ENCODE measurements at regions not wholly inside any gene's neighbourhood (a gene's known extent, or its start where the extent isn't known, plus 50 kb on each side); places are given as distances from the start of the nearest gene placed in this dataset.

DNA sequence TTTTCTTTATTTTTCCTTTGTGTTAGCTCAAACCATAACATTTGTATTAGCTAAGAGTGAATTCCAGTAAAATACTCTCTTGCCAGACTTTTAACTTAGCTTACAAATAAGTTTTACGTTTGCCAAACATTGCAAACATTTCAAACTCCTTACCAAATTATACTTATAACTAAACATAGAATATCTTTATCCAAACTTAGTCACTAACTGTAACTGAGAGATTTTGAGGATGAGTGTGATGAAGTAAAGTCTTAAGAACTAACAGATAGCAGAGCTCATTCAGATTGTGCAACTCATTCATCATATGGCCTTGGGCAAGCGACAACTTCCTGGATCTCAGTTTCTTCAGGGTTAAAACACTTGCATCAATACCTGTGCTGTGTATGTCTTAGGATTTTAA is 533.7 kb downstream of the TDRD15 start:
- H3K4me3 ChIP-seq (ENCODE audit: low read length), result no peak overlapping the region
- DNase-seq (ENCODE audit: low read depth), result no peak
- TF ChIP-seq, protein P1, sequence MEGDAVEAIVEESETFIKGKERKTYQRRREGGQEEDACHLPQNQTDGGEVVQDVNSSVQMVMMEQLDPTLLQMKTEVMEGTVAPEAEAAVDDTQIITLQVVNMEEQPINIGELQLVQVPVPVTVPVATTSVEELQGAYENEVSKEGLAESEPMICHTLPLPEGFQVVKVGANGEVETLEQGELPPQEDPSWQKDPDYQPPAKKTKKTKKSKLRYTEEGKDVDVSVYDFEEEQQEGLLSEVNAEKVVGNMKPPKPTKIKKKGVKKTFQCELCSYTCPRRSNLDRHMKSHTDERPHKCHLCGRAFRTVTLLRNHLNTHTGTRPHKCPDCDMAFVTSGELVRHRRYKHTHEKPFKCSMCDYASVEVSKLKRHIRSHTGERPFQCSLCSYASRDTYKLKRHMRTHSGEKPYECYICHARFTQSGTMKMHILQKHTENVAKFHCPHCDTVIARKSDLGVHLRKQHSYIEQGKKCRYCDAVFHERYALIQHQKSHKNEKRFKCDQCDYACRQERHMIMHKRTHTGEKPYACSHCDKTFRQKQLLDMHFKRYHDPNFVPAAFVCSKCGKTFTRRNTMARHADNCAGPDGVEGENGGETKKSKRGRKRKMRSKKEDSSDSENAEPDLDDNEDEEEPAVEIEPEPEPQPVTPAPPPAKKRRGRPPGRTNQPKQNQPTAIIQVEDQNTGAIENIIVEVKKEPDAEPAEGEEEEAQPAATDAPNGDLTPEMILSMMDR (conservative IDR thresholded peaks at IDR 0.05; ENCODE audit: low read length), result no peak

DNA sequence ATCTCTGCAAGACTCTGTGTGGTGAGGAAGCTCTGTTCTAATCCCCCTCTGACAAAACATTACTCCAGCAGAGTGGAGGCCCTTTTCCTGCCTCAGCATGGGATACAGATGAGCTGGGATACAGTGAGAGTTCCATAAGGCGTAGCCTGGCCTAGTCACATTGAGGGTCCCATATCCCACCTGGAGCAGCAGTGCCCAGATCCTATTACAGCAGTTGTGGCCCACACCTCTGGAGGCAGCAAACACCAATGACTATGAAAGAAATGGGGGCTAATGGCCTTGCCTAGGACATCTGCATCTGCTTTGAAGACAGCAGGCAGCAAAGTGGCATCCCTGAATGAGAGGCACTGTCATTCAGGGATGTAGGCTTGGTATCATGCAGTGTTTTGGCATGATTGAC is 534.5 kb downstream of the TDRD15 start:
- TF ChIP-seq, protein P1 (conservative IDR thresholded peaks at IDR 0.05; ENCODE audit: low read length), result no peak
- no peak for DNase-seq (ENCODE audit: low read depth)
- no peak overlapping the region for H3K4me3 ChIP-seq (ENCODE audit: low read length)

DNA sequence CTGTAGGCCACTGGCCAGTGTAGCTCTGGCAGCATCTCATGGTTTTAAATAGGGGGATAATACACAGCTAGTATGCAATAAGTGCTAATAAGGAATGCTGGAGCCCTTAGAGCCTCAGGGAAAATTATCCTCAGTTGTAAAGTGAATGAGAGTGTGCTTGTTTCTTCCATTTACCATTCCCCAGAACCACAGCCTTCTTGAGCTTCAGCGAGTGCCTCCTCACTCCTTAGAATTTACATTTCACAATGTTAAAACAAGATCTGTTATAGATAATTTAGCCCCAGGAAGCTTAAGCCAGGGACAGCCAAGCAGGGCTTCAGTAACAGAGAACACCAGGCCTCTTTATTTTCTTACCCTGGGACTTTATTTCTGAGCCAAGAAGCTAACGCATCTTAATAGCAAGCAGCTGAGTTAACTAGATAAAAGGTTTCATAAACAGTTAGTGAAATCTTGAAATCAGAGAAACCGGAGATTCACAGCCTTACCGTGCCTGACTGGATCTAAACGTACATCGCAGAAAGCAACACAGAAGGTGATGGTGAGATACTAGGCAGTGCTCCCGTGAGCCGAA is 535.2 kb downstream of the TDRD15 start:
- no peak for DNase-seq (ENCODE audit: low read depth)
- TF ChIP-seq, protein P1 (conservative IDR thresholded peaks at IDR 0.05; ENCODE audit: low read length), result no peak
- H3K4me3 ChIP-seq (ENCODE audit: low read length), result no peak overlapping the region

DNA sequence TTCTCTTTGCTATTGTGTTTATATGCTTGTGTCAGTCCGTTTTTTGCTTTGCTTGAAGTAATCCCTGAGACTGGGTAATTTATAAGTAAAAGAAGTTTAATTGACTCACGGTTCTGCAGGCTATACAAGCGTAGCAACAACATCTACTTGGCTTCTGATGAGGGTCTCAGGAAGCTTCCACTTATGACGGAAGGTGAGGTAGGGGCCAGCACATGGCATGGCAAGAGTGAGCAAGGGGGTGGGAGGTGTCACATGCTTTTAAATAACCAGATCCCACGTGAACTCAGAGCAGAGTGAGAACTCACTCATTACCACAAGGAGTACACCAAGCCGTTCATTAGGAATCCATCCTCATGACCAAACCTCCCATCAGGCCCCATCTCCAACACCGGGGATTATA is 540.3 kb downstream of the TDRD15 start:
- TF ChIP-seq, protein P1 (conservative IDR thresholded peaks at IDR 0.05; ENCODE audit: low read length), result no peak
- no peak for DNase-seq (ENCODE audit: low read depth)
- H3K4me3 ChIP-seq (ENCODE audit: low read length), result no peak overlapping the region

DNA sequence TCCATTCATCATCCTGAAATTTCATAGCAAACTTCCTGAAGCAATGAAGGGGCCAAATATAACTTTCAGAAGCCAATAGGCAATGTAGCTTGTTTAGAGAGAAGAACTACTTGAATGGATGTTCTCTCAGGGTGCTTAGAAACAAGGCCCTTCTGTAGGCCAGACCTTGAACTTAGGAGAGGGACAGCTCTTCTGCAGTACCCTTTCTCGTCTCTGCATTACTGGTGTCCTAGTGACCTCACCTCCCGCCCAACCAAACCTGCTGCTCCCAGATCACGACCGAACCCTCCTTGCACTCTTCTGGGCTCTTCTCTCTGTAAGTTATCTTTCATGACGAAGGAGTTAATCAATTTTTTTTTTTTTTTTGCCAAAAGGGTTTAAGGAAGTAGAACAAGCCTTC is 543.9 kb downstream of the TDRD15 start:
- TF ChIP-seq, protein P1 (conservative IDR thresholded peaks at IDR 0.05; ENCODE audit: low read length), result no peak
- no peak for DNase-seq (ENCODE audit: low read depth)
- H3K4me3 ChIP-seq (ENCODE audit: low read length), result no peak overlapping the region

DNA sequence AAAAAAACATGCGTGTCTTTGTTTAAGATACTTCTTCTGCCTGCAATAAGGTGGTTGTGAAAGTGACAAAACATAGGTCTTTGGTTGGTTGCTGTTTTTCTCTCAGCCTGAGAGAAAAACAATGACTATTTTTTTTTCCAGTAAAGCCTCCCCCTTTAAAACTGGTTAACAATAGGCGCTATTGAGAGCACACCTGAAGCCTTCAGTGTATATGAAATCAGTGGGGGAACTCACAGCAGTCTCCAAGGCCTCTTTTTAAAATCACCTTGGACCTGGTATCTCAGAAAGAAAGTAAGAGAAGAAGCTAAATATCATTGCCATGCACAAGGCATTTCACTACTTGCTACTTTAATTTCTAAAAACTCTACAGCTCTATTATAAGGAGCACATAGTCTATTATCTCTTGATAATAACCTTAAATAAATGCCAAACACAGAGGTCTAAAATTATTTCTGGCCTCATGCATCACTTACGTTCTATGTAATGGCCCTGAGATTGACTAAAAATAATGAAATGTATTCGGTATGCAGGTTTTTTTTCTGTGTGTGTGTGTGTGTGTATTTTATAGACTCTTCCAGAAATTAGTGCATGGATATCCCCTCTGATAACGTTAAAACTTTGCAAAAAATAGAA is 544.4 kb downstream of the TDRD15 start:
- DNase-seq (ENCODE audit: low read depth), result no peak
- no peak overlapping the region for H3K4me3 ChIP-seq (ENCODE audit: low read length)
- TF ChIP-seq, protein P1 (conservative IDR thresholded peaks at IDR 0.05; ENCODE audit: low read length), result no peak

DNA sequence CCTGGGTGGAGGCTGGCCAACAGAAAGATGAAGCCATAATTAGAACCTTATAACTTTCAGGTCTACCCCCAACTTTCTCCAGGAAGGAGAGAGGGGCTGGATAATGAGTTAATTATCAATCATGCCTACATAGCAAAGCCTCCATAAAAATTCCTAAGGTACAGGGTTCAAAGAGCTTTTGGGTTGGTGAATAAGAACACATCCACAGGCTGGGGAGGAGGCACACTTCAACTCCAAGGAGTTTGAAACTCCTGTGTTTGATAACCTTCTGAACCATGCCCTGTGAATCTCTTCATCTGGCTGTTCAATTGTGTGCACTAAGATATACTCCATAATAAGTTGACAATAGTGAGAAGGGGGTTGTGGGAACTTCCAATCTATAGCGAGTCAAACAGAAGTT is 552.3 kb downstream of the TDRD15 start:
- TF ChIP-seq, protein P1 (conservative IDR thresholded peaks at IDR 0.05; ENCODE audit: low read length), result no peak
- H3K4me3 ChIP-seq (ENCODE audit: low read length), result no peak overlapping the region
- no peak for DNase-seq (ENCODE audit: low read depth)

Measured in AG10803 (cell line).